ENCODE measurements at regions not wholly inside any gene's neighbourhood (a gene's known extent, or its start where the extent isn't known, plus 50 kb on each side); places are given as distances from the start of the nearest gene placed in this dataset.
A peak's percentile ranks its signal among the peaks of the same experiment; 100 is the strongest.

DNA sequence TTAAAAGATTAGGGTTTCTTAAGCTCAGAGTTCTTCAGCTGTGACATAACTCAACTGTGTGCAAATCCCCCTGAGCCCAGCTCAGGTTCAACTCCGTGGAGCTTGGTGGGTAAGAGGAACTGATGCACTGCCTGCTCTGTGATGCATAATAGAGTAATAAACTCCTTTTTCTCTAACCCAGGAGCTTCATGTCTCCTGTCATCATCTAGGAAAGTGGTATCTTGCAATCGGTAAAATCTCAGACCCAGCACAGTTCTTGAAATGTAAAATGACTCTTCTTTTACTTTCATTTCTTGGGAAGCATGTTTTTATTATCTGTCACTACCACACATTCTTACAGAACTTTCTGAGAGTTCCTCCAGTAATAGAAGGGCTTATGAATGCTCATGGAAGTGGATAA is 123.8 kb upstream of the PCDH9 start:
- no peaks in the 10 kb centered on the region for H3K9me3 Mint-ChIP-seq (ENCODE audit: unreplicated experiment)
- no peak for FAIRE-seq
- H3K27ac ChIP-seq (ENCODE audit: low read depth, low read length) = no peak overlapping the region
- H3K9me3 ChIP-seq (ENCODE audit: insufficient read depth, low read depth, low read length) = no peaks in the 10 kb centered on the region
- no peaks in the 10 kb centered on the region for H3K36me3 ChIP-seq (ENCODE audit: insufficient read depth, low read length)
- peak overlapping the region; percentile 44 for H2AFZ ChIP-seq (ENCODE audit: low read depth, low read length)
- TF ChIP-seq EZH2 (IDR thresholded peaks at IDR 0.05; ENCODE audit: insufficient read depth, low read length) = no peak
- TF ChIP-seq, protein P1, sequence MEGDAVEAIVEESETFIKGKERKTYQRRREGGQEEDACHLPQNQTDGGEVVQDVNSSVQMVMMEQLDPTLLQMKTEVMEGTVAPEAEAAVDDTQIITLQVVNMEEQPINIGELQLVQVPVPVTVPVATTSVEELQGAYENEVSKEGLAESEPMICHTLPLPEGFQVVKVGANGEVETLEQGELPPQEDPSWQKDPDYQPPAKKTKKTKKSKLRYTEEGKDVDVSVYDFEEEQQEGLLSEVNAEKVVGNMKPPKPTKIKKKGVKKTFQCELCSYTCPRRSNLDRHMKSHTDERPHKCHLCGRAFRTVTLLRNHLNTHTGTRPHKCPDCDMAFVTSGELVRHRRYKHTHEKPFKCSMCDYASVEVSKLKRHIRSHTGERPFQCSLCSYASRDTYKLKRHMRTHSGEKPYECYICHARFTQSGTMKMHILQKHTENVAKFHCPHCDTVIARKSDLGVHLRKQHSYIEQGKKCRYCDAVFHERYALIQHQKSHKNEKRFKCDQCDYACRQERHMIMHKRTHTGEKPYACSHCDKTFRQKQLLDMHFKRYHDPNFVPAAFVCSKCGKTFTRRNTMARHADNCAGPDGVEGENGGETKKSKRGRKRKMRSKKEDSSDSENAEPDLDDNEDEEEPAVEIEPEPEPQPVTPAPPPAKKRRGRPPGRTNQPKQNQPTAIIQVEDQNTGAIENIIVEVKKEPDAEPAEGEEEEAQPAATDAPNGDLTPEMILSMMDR (IDR thresholded peaks at IDR 0.05; ENCODE audit: insufficient read depth, low read depth, low read length) = no peak
- no peak overlapping the region for H3K4me3 Mint-ChIP-seq (ENCODE audit: unreplicated experiment)
- H3K36me3 Mint-ChIP-seq (ENCODE audit: low read depth, unreplicated experiment) = no peaks in the 10 kb centered on the region
- H3K4me1 ChIP-seq (ENCODE audit: insufficient read depth, low read length) = no peaks in the 10 kb centered on the region
- H3K27me3 Mint-ChIP-seq (ENCODE audit: low read depth, unreplicated experiment) = no peaks in the 10 kb centered on the region
- H3K27me3 ChIP-seq (ENCODE audit: insufficient read depth, low read length) = no peaks in the 10 kb centered on the region
- H3K4me3 ChIP-seq (ENCODE audit: insufficient read depth, low read depth, low read length) = no peak overlapping the region
- peaks cover 9% of the 10 kb centered on the region for H3K4me1 Mint-ChIP-seq (ENCODE audit: low read depth, unreplicated experiment)
- no peak overlapping the region for H3K9ac ChIP-seq (ENCODE audit: low read length)
- DNase-seq (ENCODE audit: low read depth) = peak; percentile 19
- H4K20me1 ChIP-seq (ENCODE audit: insufficient read depth, low read length) = no peaks in the 10 kb centered on the region
- H3K27ac Mint-ChIP-seq (ENCODE audit: unreplicated experiment) = peak overlapping the region; percentile 28
- H3K4me2 ChIP-seq (ENCODE audit: low read length) = peak overlapping the region; percentile 57
- H3K79me2 ChIP-seq (ENCODE audit: insufficient read depth, low read length) = no peaks in the 10 kb centered on the region

DNA sequence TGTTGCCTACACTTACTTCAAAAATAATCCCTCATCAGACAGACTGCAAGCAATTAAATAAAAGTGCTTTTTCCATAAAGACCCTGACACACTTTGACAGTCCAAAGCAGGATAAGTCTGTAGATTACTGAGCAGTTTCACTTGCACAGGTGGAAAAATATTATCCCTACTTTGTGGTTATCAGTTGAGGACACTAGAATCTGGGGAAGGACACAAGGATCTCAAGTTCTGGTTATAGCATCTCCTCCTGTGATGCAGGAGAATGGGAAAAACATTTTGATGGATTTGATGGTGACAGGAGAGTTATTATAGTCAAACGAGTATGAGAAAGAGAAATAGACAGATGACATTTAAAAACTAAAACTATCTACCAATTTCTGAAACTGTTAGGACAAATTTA is 122.9 kb upstream of the PCDH9 start:
- DNase-seq (ENCODE audit: low read depth) (no peak), FAIRE-seq (no peak)
- no peak overlapping the region for H3K4me2 ChIP-seq (ENCODE audit: low read length)
- H3K9me3 Mint-ChIP-seq (ENCODE audit: unreplicated experiment) = no peaks in the 10 kb centered on the region
- H3K9ac ChIP-seq (ENCODE audit: low read length) = no peak overlapping the region
- H3K9me3 ChIP-seq (ENCODE audit: insufficient read depth, low read depth, low read length) = no peaks in the 10 kb centered on the region
- H3K79me2 ChIP-seq (ENCODE audit: insufficient read depth, low read length) = no peaks in the 10 kb centered on the region
- no peaks in the 10 kb centered on the region for H3K27me3 Mint-ChIP-seq (ENCODE audit: low read depth, unreplicated experiment)
- no peak overlapping the region for H2AFZ ChIP-seq (ENCODE audit: low read depth, low read length)
- H3K36me3 Mint-ChIP-seq (ENCODE audit: low read depth, unreplicated experiment) = no peaks in the 10 kb centered on the region
- no peaks in the 10 kb centered on the region for H3K4me1 ChIP-seq (ENCODE audit: insufficient read depth, low read length)
- H3K4me3 ChIP-seq (ENCODE audit: insufficient read depth, low read depth, low read length) = no peak overlapping the region
- H3K27me3 ChIP-seq (ENCODE audit: insufficient read depth, low read length) = no peaks in the 10 kb centered on the region
- no peak overlapping the region for H3K4me3 Mint-ChIP-seq (ENCODE audit: unreplicated experiment)
- TF ChIP-seq, protein P1 (IDR thresholded peaks at IDR 0.05; ENCODE audit: insufficient read depth, low read depth, low read length) = no peak
- no peak for TF ChIP-seq EZH2 (IDR thresholded peaks at IDR 0.05; ENCODE audit: insufficient read depth, low read length)
- no peak overlapping the region for H3K27ac ChIP-seq (ENCODE audit: low read depth, low read length)
- H3K27ac Mint-ChIP-seq (ENCODE audit: unreplicated experiment) = no peak overlapping the region
- no peaks in the 10 kb centered on the region for H4K20me1 ChIP-seq (ENCODE audit: insufficient read depth, low read length)
- H3K4me1 Mint-ChIP-seq (ENCODE audit: low read depth, unreplicated experiment) = peaks cover 9% of the 10 kb centered on the region
- H3K36me3 ChIP-seq (ENCODE audit: insufficient read depth, low read length) = no peaks in the 10 kb centered on the region

DNA sequence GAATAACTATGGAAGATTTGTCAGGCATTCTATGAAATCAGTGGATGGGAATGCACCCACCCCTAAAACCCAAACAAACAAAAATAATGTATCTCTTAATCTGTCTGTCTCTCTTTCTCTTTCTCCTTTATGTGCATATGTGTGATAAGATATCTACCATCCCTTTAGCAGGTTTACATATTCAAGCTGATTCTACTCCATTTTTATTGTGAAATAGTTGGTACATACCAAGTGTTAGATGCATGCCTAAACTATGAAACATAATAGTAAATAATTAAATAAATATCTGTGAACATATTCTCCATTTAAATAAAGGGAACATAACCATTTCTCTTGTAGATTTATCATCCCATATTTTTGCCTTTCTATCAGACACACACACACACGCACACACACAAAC is 121.8 kb upstream of the PCDH9 start:
- TF ChIP-seq, protein P1 (IDR thresholded peaks at IDR 0.05; ENCODE audit: insufficient read depth, low read depth, low read length) = no peak
- TF ChIP-seq EZH2 (IDR thresholded peaks at IDR 0.05; ENCODE audit: insufficient read depth, low read length) = no peak
- FAIRE-seq = no peak
- no peaks in the 10 kb centered on the region for H3K27me3 ChIP-seq (ENCODE audit: insufficient read depth, low read length)

More for the DNA sequence above, 121.8 kb upstream of the PCDH9 start:
- no peak overlapping the region for H3K27ac Mint-ChIP-seq (ENCODE audit: unreplicated experiment)
- H3K27ac ChIP-seq (ENCODE audit: low read depth, low read length) = no peak overlapping the region
- no peak overlapping the region for H3K4me2 ChIP-seq (ENCODE audit: low read length)
- DNase-seq (ENCODE audit: low read depth) = peak; percentile 8
- H3K79me2 ChIP-seq (ENCODE audit: insufficient read depth, low read length) = no peaks in the 10 kb centered on the region
- no peak overlapping the region for H3K4me3 Mint-ChIP-seq (ENCODE audit: unreplicated experiment)
- H3K4me3 ChIP-seq (ENCODE audit: insufficient read depth, low read depth, low read length) = no peak overlapping the region
- no peaks in the 10 kb centered on the region for H4K20me1 ChIP-seq (ENCODE audit: insufficient read depth, low read length)
- H2AFZ ChIP-seq (ENCODE audit: low read depth, low read length) = no peak overlapping the region
- H3K9me3 ChIP-seq (ENCODE audit: insufficient read depth, low read depth, low read length) = no peaks in the 10 kb centered on the region
- peaks cover under 1% of the 10 kb centered on the region for H3K9me3 Mint-ChIP-seq (ENCODE audit: unreplicated experiment)
- H3K27me3 Mint-ChIP-seq (ENCODE audit: low read depth, unreplicated experiment) = no peaks in the 10 kb centered on the region
- H3K36me3 Mint-ChIP-seq (ENCODE audit: low read depth, unreplicated experiment) = no peaks in the 10 kb centered on the region
- no peaks in the 10 kb centered on the region for H3K36me3 ChIP-seq (ENCODE audit: insufficient read depth, low read length)
- H3K9ac ChIP-seq (ENCODE audit: low read length) = no peak overlapping the region
- H3K4me1 ChIP-seq (ENCODE audit: insufficient read depth, low read length) = no peaks in the 10 kb centered on the region
- peaks cover 9% of the 10 kb centered on the region for H3K4me1 Mint-ChIP-seq (ENCODE audit: low read depth, unreplicated experiment)
